GM21723 (cell line): ENCODE measurements at regions not wholly inside any gene's neighbourhood (a gene's known extent, or its start where the extent isn't known, plus 50 kb on each side); places are given as distances from the start of the nearest gene placed in this dataset.
A peak's percentile ranks its signal among the peaks of the same experiment; 100 is the strongest.
"Not testable (repeated sequence)": the region's sequence is repeated elsewhere in the genome, so short reads cannot be mapped to it uniquely, and the experiment has no call there.

Experiments used
- ATAC-seq: cut with Tn5 transposase; IDR thresholded peaks from one replicate; pipeline ENCODE4 v1.9.1; 2021; ENCODE audit warnings: mild to moderate bottlenecking, moderate library complexity; ENCODE audit not compliant: unreplicated experiment

- ATAC-seq = not testable (repeated sequence)
Measured at GRCh38 chr15:21174761-21175160, 265.5 kb downstream of the POTEB3 start.

DNA sequence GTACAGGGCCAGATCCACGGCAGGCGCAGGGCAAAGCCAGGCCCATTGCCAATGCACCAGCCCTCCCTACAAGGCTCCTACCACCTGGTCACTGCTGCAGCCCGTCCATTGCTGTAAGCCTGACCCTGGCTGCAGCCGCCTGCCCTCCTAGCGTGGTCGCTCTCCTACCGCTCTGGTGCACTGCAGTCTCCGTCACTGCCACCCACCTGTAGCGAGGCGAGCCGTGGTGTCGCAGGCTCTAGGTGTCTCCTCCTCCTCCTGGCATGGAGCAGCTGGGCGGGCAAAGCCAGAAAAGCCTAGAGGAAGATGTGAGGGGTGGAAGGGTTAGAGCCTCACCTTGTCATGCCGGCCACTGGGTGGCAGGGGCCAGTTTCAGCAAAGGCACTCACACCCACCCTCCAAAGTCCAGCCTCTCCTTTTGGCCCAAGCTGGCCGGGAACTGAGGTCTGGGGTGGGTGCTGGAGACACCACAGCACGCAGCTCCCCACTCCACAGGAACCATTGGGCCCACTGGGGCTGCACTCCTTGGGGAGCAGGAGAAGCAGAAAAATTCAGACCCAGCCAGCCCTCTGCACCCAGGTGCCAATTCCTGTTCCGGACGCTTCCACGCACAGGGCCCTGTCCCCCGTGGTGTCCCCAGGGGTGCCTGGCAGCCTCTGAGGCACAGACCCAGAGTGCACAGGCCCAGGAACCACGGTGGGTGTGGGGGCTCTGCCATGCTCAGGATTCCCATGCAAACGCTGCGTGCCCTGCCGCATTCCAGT, 285.3 kb upstream of the POTEB2 start:
- ATAC-seq = not testable (repeated sequence)

- not testable (repeated sequence) for ATAC-seq
Measured at GRCh38 chr15:21148136-21148535, 282.0 kb upstream of the POTEB2 start.

- ATAC-seq = not testable (repeated sequence)
Measured at GRCh38 chr15:21133893-21134292, 267.8 kb upstream of the POTEB2 start.

DNA sequence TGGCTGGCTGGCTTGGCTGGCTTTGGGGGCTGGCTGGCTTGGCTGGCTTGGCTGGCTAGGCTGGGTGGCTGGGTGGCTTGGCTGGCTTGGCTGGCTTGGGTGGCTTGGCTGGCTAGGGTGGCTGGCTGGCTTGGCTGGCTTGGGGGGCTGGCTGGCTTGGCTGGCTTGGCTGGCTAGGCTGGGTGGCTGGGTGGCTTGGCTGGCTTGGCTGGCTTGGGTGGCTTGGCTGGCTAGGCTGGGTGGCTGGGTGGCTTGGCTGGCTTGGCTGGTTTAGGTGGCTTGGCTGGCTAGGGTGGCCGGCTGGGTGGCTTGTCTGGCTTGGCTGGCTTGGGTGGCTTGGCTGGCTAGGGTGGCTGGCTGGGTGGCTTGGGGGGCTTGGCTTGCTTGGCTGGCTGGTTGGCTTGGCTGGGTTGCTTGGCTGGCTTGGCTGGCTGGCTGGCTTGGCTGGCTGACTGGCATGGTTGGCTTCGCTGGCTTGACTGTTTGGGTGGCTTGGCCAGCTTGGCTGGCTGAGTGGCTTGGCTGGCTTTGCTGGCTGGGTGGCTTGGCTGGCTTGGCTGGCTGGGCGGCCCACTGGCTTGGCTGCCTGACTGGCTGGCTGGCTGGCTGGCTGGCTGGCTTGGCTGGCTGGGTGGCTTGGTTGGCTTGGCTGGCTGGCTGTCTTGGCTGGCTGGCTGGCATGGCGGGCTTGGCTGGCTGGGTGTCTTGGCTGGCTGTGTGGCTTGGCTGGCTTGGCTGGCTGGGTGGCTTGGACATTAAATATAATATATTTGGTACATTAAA, 246.3 kb upstream of the POTEB2 start:
- not testable (repeated sequence) for ATAC-seq

DNA sequence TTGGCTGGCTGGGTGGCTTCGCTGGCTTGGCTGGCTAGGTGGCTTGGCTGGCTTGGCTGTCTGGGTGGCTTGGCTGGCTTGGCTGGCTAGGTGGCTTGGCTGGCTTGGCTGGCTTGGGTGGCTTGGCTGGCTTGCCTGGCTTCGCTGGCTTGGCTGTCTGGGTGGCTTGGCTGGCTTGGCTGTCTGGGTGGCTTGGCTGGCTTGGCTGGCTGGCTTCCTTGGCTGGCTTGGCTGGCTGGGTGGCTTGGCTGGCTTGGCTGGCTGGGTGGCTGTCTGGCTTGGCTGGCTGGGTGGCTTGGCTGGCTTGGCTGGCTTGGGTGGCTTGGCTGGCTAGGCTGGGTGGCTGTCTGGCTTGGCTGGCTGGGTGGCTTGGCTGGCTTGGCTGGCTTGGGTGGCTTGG, 245.7 kb upstream of the POTEB2 start:
- not testable (repeated sequence) for ATAC-seq

GRCh38 chr15:21111172-21111571, 245.1 kb upstream of the POTEB2 start:
- not testable (repeated sequence) for ATAC-seq

DNA sequence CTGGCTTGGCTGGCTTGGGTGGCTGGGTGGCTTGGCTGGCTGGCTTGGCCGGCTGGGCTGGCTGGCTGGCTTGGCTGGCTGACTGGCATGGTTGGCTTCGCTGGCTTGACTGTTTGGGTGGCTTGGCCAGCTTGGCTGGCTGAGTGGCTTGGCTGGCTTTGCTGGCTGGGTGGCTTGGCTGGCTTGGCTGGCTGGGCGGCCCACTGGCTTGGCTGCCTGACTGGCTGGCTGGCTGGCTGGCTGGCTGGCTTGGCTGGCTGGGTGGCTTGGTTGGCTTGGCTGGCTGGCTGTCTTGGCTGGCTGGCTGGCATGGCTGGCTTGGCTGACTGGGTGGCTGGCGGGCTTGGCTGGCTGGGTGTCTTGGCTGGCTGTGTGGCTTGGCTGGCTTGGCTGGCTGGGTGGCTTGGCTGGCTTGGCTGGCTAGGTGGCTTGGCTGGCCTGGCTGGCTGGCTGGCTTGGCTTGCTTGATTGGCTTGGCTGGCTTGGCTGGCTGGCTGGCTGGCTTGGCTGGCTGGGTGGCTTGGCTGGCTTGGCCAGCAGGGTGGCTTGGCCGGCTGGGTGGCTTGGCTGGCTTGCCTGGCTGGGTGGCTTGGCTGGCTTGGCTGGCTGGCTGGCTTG, 244.2 kb upstream of the POTEB2 start:
- ATAC-seq = not testable (repeated sequence)

GRCh38 chr15:21108384-21108783, 242.3 kb upstream of the POTEB2 start:
- not testable (repeated sequence) for ATAC-seq

DNA sequence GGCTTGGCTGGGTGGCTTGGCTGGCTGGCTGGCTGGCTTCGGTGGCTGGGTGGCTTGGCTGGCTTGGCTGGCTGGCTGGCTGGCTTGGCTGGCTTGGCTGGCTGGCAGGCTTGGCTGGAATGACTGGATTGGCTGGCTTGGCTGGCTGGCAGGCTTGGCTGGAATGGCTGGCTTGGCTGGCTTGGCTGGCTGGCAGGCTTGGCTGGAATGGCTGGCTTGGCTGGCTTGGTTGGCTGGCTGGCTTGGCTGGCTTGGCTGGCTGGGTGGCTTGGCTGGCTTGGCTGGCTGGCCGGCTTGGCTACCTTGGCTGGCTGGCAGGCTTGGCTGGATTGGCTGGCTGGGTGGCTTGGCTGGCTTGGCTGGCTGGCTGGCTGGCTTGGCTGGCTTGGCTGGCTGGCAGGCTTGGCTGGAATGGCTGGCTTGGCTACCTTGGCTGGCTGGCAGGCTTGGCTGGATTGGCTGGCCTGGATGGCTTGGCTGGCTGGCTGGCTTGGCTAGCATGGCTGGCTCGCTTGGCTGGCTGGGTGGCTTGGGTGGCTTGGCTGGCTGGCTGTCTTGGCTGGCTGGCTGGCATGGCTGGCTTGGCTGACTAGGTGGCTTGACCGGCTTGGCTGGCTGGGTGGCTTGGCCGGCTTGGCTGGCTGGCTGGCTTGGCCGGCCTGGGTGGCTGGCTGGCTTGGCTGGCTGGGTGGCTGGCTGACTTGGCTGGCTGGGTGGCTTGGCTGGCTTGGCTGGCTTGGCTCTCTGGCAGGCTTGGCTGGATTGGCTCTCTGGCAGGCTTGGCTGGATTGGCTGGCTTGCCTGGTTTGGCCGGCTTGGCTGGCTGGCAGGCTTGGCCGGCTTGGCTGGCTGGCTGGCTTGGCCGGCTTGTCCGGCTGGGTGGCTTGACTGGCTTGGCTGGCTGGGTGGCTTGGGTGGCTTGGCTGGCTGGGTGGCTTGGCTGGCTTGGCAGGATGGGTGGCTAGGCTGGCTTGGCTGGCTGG, 241.6 kb upstream of the POTEB2 start:
- ATAC-seq = not testable (repeated sequence)

- ATAC-seq = not testable (repeated sequence)
Measured at GRCh38 chr15:21096599-21096998, 230.5 kb upstream of the POTEB2 start.

DNA sequence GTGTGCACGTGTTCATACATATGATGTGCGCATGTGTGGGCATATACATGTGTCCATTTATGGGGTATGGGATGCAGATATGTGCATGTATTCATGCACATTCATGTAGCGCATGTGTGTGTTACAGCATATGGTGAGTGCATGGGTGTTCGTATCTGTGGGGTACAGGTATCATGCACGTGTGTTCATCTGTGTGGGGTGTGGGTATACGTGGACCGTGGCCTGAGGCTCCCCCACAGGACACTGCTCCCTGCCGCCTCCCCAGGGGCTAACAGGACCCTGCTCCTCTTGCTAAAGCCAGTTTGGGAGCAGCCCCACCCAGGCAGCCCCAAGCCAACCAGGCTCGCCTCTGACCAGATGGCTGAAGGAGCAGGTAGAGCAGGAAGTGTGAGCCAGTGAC, 213.4 kb upstream of the POTEB2 start:
- ATAC-seq = not testable (repeated sequence)

DNA sequence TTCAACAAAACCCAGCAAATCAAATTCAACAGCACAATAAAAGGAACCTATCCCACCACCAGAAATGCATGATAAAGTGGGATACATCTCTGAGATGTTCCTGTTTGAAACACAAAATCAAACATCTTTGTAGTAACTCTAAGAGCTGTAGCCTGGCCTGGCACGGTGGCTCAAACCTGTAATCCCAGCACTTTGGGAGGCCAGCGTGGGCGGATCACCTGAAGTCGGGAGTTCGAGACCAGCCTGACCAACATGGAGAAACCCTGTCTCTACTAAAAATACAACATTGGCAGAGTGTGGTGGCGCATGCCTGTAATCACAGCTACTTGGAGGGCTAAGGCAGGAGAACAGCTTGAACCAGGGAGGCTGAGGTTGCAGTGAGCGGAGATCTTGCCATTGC, 202.8 kb upstream of the POTEB2 start:
- not testable (repeated sequence) for ATAC-seq

DNA sequence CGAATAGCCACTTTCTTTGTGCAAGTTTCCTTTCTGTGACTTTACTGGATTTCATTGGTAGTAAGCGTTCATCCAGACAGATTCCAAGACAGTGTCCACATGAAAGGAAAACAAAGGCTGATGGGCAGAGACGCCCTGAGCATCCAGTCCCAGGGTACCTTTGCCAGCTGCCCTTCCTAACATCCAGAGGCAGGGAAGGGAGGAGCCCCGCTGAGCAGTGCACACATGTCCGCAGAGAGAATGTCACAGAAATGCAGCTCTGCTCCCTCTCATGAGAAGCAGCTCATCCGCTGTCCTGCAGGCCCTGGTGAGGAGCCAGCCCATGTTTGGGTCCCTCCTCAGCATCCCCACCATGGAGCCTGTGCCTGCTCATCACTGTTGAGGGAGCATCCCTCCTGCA, 197.4 kb upstream of the POTEB2 start:
- not testable (repeated sequence) for ATAC-seq

DNA sequence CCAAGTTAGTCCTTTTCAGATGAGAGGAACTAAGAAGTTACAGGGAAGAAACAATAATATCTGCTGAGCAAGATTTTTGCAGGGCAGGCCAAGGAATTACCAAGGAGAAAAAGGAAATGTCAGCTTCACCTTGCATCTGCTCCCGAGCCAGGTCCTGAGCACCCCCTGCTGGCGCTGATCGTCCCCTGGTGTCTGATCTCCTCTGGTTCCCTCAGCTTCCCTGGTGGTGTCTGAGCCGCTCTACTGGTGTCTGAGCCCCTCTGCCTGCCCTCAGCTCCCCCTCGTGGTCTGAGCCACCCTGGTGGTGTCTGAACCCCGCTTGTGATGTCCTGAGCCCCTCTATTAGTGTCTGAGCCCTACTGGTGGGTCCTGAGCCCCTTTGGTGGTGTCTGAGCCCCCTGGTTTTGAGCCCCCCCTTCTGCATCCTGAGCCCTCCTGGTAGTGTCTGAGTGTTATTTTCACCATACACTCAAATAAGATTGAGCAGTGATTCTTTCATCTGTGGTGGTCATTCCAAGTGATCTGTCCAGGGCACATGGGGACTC, 196.6 kb upstream of the POTEB2 start:
- ATAC-seq = not testable (repeated sequence)

- ATAC-seq = not testable (repeated sequence)
Measured at GRCh38 chr15:21051866-21052265, 185.8 kb upstream of the POTEB2 start.

DNA sequence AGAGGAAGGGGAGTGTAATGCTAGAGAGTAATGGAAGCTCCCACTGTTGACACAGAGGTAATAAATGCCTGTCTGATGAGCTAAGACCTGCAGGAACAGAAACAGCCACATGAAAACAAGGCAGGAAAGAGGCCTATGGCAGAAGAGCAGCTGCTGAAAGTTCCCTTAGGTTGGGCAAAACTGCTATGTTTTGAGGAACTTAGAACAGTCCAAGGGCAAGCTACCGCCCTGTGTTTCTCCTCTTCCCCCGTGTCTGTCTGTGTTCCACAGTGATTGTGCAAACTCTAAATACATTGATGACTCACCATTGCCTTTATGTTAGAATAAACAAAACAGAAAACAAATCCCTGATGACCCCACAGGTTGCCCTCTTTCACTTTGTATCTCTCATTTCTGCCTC, 165.6 kb upstream of the POTEB2 start:
- ATAC-seq = not testable (repeated sequence)

DNA sequence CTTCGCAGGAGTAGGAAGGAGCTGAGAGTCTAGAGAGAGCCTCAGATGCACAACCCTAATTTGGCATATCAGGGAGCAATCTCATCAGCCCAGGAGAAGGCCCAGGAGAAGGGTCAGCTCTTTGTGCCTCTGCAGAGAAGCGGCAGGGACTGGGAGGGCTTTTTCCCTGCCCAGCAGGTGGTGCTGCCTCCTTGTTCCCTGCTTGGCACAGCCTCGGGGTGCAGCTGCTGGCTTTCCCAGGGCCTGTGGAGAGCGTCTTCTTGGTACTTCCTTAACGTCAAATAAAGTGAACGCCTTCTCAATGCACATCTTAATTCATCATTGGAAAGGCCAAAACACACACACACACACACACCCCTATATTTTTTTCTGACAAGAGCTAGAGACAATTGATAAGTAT, 162.9 kb upstream of the POTEB2 start:
- ATAC-seq = not testable (repeated sequence)

GRCh38 chr15:21027942-21028341, 161.8 kb upstream of the POTEB2 start:
- peak; percentile 69 for ATAC-seq

DNA sequence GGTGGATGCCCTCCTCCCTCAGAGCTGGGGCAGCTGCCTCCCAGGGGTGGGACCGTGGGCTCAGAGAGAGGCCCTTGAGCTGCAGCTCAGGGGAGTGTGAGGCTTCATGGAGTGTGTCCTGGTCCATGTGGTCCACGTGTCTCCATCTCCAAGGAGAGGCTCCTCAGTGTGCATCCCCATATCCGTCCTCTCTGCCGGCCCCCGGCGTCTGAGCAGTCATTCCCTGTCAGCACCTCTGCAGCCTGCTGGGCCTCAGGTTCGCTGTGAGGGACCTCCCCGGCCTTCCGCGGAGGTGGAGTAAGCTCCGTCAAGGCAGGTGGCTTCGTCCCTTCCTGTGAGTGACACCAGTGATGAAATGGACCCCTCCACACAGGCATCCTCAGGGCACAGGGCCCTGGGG, 160.7 kb upstream of the POTEB2 start:
- not testable (repeated sequence) for ATAC-seq
